Tibial nerve (tissue), 4 donors: ENCODE measurements at regions not wholly inside any gene's neighbourhood (a gene's known extent, or its start where the extent isn't known, plus 50 kb on each side); places are given as distances from the start of the nearest gene placed in this dataset.

Experiments
- DNase-seq, 2 donors: peaks; one replicate each; pipeline ENCODE4 v3.0.0-alpha.2; 2019; ENCODE audit warnings: low spot score in 2 of 2
- H3K27ac ChIP-seq, 4 donors: fragments of 200-600 bp; sonication (generic) in 3 of 4; one replicate each; pipeline ENCODE4 v1.5.1; 2017 to 2019; ENCODE audit warnings: mild to moderate bottlenecking in 1 of 4
- H3K27me3 ChIP-seq, 2 donors: fragments of 200-600 bp; sonication (generic) in 1 of 2; one replicate each; pipeline versions ENCODE4 v1.5.1 to v1.6.0; 2017 to 2019
- H3K36me3 ChIP-seq, 3 donors: fragments of 200-600 bp; sonication (generic); one replicate each; pipeline ENCODE4 v1.5.1; 2018 to 2019
- H3K4me1 ChIP-seq, 4 donors: fragments of 200-600 bp; sonication (generic) in 3 of 4; one replicate each; pipeline ENCODE4 v1.5.1; 2017 to 2019
- H3K4me3 ChIP-seq, 4 donors: fragments of 200-600 bp; sonication (generic) in 3 of 4; one replicate each; pipeline ENCODE4 v1.5.1; 2017 to 2019; ENCODE audit warnings: mild to moderate bottlenecking in 1 of 4, moderate library complexity in 1 of 4
- H3K9me3 ChIP-seq, 4 donors: fragments of 200-600 bp; sonication (generic) in 3 of 4; one replicate each; pipeline ENCODE4 v1.5.1; 2017 to 2019
- EP300 ChIP-seq, 2 donors: sonication (generic); formaldehyde crosslinking; IDR thresholded peaks; one replicate each; pipeline ENCODE4 v1.6.1; 2017; ENCODE audit warnings: antibody characterized with exemption in 2 of 2, mild to moderate bottlenecking in 1 of 2
- POLR2A ChIP-seq, 2 donors: fragments of 450-650 bp; IDR thresholded peaks; one replicate each; pipeline ENCODE4 v1.6.1; 2017; ENCODE audit warnings: antibody characterized with exemption in 2 of 2, mild to moderate bottlenecking in 2 of 2, moderate library complexity in 2 of 2
- WGBS, 2 donors: methylation state at CpG; one replicate each; pipeline ENCODE4 v1.1.5; 2018; 5-methylcytosine and 5-hydroxymethylcytosine counted together
- TF ChIP-seq, protein P1 (sequence below), 5 experiments: fragments of 200-600 bp in 3 of 5; fragments of 450-650 bp in 2 of 5; sonication (generic) in 3 of 5; IDR thresholded peaks; one replicate each; pipeline ENCODE4 v1.5.1; 2016 to 2019; ENCODE audit warnings: antibody characterized with exemption in 5 of 5, mild to moderate bottlenecking in 3 of 5, moderate library complexity in 2 of 5

GRCh38 chr22:26798462-26799065, 141.2 kb downstream of the MIAT start:
- WGBS, 2 donors: 66 to 70% methylated on average over 19 of the region's 19 CpGs
- TF ChIP-seq EP300 (IDR thresholded peaks at IDR 0.05) (no peak), POLR2A (IDR thresholded peaks at IDR 0.05) (no peak)
- TF ChIP-seq, protein P1, sequence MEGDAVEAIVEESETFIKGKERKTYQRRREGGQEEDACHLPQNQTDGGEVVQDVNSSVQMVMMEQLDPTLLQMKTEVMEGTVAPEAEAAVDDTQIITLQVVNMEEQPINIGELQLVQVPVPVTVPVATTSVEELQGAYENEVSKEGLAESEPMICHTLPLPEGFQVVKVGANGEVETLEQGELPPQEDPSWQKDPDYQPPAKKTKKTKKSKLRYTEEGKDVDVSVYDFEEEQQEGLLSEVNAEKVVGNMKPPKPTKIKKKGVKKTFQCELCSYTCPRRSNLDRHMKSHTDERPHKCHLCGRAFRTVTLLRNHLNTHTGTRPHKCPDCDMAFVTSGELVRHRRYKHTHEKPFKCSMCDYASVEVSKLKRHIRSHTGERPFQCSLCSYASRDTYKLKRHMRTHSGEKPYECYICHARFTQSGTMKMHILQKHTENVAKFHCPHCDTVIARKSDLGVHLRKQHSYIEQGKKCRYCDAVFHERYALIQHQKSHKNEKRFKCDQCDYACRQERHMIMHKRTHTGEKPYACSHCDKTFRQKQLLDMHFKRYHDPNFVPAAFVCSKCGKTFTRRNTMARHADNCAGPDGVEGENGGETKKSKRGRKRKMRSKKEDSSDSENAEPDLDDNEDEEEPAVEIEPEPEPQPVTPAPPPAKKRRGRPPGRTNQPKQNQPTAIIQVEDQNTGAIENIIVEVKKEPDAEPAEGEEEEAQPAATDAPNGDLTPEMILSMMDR (IDR thresholded peaks at IDR 0.05): no peak
- DNase-seq: no peak
- H3K4me1 ChIP-seq: no peaks in the 10 kb centered on the region
- H3K36me3 ChIP-seq: peaks cover 0 to 25% (median 0%) of the 10 kb centered on the region in 3 donors
- H3K27me3 ChIP-seq: no peaks in the 10 kb centered on the region
- no peak overlapping the region for H3K27ac ChIP-seq
- no peak overlapping the region for H3K4me3 ChIP-seq
- no peaks in the 10 kb centered on the region for H3K9me3 ChIP-seq

- no peaks in the 10 kb centered on the region for H3K27me3 ChIP-seq
- TF ChIP-seq, protein P1 (IDR thresholded peaks at IDR 0.05): no peak
- TF ChIP-seq EP300 (IDR thresholded peaks at IDR 0.05) (no peak), POLR2A (IDR thresholded peaks at IDR 0.05) (no peak)
- H3K9me3 ChIP-seq: no peaks in the 10 kb centered on the region
- H3K4me1 ChIP-seq: no peaks in the 10 kb centered on the region
- H3K36me3 ChIP-seq: peaks cover 0 to 11% (median 0%) of the 10 kb centered on the region in 3 donors
- no peak overlapping the region for H3K27ac ChIP-seq
- no peak for DNase-seq
- WGBS, 2 donors: 33 to 35% methylated on average over 4 to 7 of the region's 7 CpGs
- H3K4me3 ChIP-seq: no peak overlapping the region
Measured at GRCh38 chr22:26800858-26801257, 143.5 kb downstream of the MIAT start.

- no peak overlapping the region for H3K4me3 ChIP-seq
- peaks cover 0 to 9% (median 0%) of the 10 kb centered on the region in 3 donors for H3K36me3 ChIP-seq
- peaks cover 0 to 2% of the 10 kb centered on the region in 2 donors for H3K27me3 ChIP-seq
- WGBS, 2 donors: 100% methylated on average over 1 of the region's 1 CpG
- H3K4me1 ChIP-seq: no peaks in the 10 kb centered on the region
- no peak overlapping the region for H3K27ac ChIP-seq
- TF ChIP-seq EP300 (IDR thresholded peaks at IDR 0.05) (no peak), POLR2A (IDR thresholded peaks at IDR 0.05) (no peak)
- TF ChIP-seq, protein P1 (IDR thresholded peaks at IDR 0.05): no peak
- H3K9me3 ChIP-seq: no peaks in the 10 kb centered on the region
- no peak for DNase-seq
Measured at GRCh38 chr22:26801449-26801848, 144.1 kb downstream of the MIAT start.

DNA sequence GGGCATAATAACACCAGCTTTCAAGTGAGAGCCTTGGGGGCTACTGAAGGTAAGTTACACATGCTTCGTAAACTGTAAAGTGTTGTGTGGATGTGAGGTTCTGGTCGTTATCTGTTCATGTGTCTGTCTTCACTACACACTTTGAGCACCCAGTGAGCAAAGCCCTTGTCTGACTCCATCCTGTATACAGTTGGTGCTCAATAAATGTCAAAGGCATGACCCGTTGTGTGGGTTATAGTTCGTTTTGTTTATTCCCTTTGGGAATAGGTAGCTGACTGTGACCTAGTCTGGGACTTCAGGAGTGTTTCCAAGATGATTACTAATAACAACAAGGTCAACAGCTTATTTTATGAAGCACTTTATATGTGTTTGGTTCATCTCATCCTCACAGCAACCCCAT, 146.9 kb downstream of the MIAT start:
- no peak for TF ChIP-seq EP300 (IDR thresholded peaks at IDR 0.05)
- TF ChIP-seq, protein P1 (IDR thresholded peaks at IDR 0.05): no peak
- no peak for TF ChIP-seq POLR2A (IDR thresholded peaks at IDR 0.05)
- Histone ChIP-seq H3K27me3 (peaks cover 0 to 4% of the 10 kb centered on the region in 2 donors), H3K27ac (no peak overlapping the region), H3K9me3 (no peaks in the 10 kb centered on the region), H3K36me3 (peaks cover 0 to 9% (median 0%) of the 10 kb centered on the region in 3 donors), H3K4me1 (no peaks in the 10 kb centered on the region), H3K4me3 (no peak overlapping the region)
- DNase-seq: no peak
- WGBS, 2 donors: 85 to 86% methylated on average over 4 of the region's 4 CpGs

- Histone ChIP-seq H3K27me3 (peaks cover 0 to 4% of the 10 kb centered on the region in 2 donors), H3K4me3 (no peak overlapping the region), H3K9me3 (no peaks in the 10 kb centered on the region), H3K36me3 (peaks cover 0 to 9% (median 0%) of the 10 kb centered on the region in 3 donors), H3K27ac (no peak overlapping the region), H3K4me1 (no peaks in the 10 kb centered on the region)
- TF ChIP-seq EP300 (IDR thresholded peaks at IDR 0.05): no peak
- 41% methylated on average over 11 to 12 of the region's 12 CpGs for WGBS, 2 donors
- DNase-seq: no peak
Measured at GRCh38 chr22:26804911-26805539, 147.6 kb downstream of the MIAT start.
